ENCODE measurements at regions not wholly inside any gene's neighbourhood (a gene's known extent, or its start where the extent isn't known, plus 50 kb on each side); places are given as distances from the start of the nearest gene placed in this dataset.

DNA sequence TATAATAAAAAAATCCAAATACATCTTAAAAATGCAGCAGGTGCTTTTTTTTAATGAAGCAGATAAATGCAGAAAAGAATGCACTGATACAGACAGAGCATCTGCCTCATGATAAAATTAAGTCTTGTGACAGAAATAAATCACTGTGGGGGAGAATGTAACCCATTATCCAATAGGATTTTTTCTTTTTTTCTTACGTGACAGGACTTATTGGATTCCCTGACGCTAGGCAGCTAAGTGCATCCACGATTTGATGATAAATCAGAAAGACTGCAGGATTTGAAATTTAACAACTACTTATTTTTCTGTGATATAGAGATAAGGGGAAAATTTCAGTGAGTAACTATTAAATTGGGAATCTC is 110.6 kb upstream of the PPARGC1A start:
- Histone ChIP-seq H3K27ac (ENCODE audit: insufficient read depth, low read depth, low read length) (no peak overlapping the region), H3K4me1 (ENCODE audit: control insufficient read depth, extremely low read depth, insufficient read depth, low read length) (no peaks in the 10 kb centered on the region), H4K20me1 (replicated peaks; ENCODE audit: control insufficient read depth, extremely low read depth, insufficient read depth, low read length) (no peaks in the 10 kb centered on the region), H3K79me2 (ENCODE audit: control insufficient read depth, insufficient read depth, low read length) (no peaks in the 10 kb centered on the region), H3K27me3 (ENCODE audit: control insufficient read depth in 2 of 2, insufficient read depth in 2 of 2, low read length in 2 of 2) (no peaks in the 10 kb centered on the region), H2AFZ (ENCODE audit: low read depth, low read length) (no peak overlapping the region), H3K4me3 (replicated peaks in 1 of 3; ENCODE audit: insufficient read depth in 1 of 3, low read depth in 1 of 3, low read length in 3 of 3) (no peak overlapping the region), H3K36me3 (ENCODE audit: control insufficient read depth in 2 of 2, extremely low read depth in 1 of 2, insufficient read depth in 2 of 2, low read length in 2 of 2) (no peaks in the 10 kb centered on the region), H3K4me2 (ENCODE audit: insufficient read depth, low read length) (no peak overlapping the region), H3K9me1 (replicated peaks; ENCODE audit: control insufficient read depth, extremely low read depth, insufficient read depth, low read length) (no peaks in the 10 kb centered on the region), H3K9ac (replicated peaks; ENCODE audit: extremely low read depth, insufficient read depth, low read length) (no peak overlapping the region), H3K9me3 (replicated peaks; ENCODE audit: control insufficient read depth, insufficient read depth, low read length) (no peaks in the 10 kb centered on the region)
- no TSS peak for BruUV-seq (replicated peaks)
- FAIRE-seq, result no peak
- intact Hi-C loops (cut with micrococcal nuclease) (no loop called here), dilution Hi-C loops (cut with MboI; ENCODE audit: extremely low pct_ligation_motif_present, low sequenced_read_pairs) (no loop called here)
- CTCF ChIA-PET, result no interaction called here
- no peak for DNase-seq (ENCODE audit: low read depth, low spot score)
- TF ChIP-seq, protein P1, sequence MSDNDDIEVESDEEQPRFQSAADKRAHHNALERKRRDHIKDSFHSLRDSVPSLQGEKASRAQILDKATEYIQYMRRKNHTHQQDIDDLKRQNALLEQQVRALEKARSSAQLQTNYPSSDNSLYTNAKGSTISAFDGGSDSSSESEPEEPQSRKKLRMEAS (IDR thresholded peaks at IDR 0.05; ENCODE audit: insufficient read depth, insufficient read length), result no peak
- TF ChIP-seq, protein P2, sequence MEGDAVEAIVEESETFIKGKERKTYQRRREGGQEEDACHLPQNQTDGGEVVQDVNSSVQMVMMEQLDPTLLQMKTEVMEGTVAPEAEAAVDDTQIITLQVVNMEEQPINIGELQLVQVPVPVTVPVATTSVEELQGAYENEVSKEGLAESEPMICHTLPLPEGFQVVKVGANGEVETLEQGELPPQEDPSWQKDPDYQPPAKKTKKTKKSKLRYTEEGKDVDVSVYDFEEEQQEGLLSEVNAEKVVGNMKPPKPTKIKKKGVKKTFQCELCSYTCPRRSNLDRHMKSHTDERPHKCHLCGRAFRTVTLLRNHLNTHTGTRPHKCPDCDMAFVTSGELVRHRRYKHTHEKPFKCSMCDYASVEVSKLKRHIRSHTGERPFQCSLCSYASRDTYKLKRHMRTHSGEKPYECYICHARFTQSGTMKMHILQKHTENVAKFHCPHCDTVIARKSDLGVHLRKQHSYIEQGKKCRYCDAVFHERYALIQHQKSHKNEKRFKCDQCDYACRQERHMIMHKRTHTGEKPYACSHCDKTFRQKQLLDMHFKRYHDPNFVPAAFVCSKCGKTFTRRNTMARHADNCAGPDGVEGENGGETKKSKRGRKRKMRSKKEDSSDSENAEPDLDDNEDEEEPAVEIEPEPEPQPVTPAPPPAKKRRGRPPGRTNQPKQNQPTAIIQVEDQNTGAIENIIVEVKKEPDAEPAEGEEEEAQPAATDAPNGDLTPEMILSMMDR (IDR thresholded peaks at IDR 0.05; ENCODE audit: extremely low read depth in 1 of 2, insufficient read depth in 1 of 2, low read depth in 1 of 2, low read length in 2 of 2), result no peak
- TF ChIP-seq POLR2AphosphoS5 (IDR thresholded peaks at IDR 0.05; ENCODE audit: insufficient read depth, low read depth, low read length) (no peak), JUN (IDR thresholded peaks at IDR 0.05; ENCODE audit: borderline replicate concordance, insufficient read depth, insufficient read length, low read depth) (no peak), FOS (IDR thresholded peaks at IDR 0.05; ENCODE audit: borderline replicate concordance, insufficient read depth, low read length) (no peak), EZH2 (IDR thresholded peaks at IDR 0.05; ENCODE audit: borderline replicate concordance, low read depth, low read length, severe bottlenecking) (no peak), POLR2A (IDR thresholded peaks at IDR 0.05; ENCODE audit: low read depth, low read length) (no peak), GATA2 (IDR thresholded peaks at IDR 0.05; ENCODE audit: insufficient read depth, insufficient read length, low read depth, low read length) (no peak), MYC (IDR thresholded peaks at IDR 0.05; ENCODE audit: low read depth, low read length) (no peak)
- POLR2A ChIA-PET, result no interaction called here

Data from endothelial cell of umbilical vein (primary cell).